SIG-M5 treated with dmso at 0.1 percent for 504 hours (cell line): ENCODE measurements at regions not wholly inside any gene's neighbourhood (a gene's known extent, or its start where the extent isn't known, plus 50 kb on each side); places are given as distances from the start of the nearest gene placed in this dataset.
"Not testable (repeated sequence)": the region's sequence is repeated elsewhere in the genome, so short reads cannot be mapped to it uniquely, and the experiment has no call there.

Experiments used
- DNase-seq: peaks from one replicate; lab custom pipeline; 2025; ENCODE audit not compliant: unreplicated experiment; lab: John Stamatoyannopoulos, UW

GRCh38 chrX:10944136-10944885, 166.8 kb upstream of the HCCS start:
- no peak for DNase-seq

DNA sequence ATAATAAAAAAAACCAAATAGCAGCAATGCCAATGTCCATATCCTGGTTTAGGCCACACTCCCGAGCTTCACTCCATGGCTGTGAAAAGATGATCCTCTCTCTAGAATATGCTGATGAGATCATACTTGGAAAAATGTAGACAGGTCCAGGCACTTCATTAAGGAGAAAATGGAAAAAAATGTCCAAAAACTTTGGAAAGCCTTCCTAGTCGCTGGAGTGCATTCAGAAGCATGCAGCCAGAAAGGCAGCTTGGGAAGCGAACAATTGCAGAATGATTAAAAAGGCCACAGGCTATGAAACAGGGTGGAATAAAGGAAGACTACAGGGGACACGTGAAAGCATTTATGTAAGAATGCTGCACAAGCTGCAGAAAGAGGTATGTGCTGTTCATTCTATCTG, 165.6 kb upstream of the HCCS start:
- no peak for DNase-seq

GRCh38 chrX:10949541-10949940, 161.6 kb upstream of the HCCS start:
- DNase-seq: no peak

DNA sequence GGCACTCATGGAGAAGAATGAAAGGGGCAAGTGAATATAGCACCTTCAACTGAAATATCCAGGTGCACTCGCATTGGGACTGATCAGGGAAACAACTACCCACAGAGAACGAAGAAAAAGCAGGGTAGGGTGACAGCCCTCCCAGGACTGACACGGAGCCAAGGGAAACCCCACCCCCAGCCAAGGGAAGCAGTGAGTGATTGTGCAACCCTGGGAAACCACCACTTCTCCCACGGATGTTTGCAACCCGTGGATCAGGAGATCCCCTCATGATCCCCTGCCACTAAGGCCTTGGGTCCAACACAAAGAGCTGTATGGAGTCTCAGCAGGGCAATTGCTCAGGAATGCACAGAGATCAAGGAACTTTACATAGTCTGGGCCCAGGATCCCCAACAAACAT, 158.5 kb upstream of the HCCS start:
- DNase-seq: no peak

GRCh38 chrX:10965174-10965798, 145.8 kb upstream of the HCCS start:
- no peak for DNase-seq

DNA sequence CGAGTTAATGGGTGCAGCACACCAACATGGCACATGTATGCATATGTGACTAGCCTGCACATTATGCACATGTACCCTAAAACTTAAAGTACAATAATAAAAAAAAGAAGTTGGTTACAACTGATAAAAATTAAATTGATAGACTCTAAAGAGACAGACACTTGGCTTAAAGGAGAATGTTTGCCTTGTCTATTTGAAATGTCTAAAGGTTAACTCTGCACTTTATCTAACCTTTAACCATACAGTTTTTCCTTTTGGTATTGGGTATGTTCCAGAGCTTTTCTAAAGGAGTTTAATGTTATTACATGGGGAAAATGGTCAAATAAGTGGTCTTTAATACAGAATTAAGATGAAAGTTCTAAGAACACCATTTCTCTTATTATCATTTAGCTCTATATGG, 145.1 kb upstream of the HCCS start:
- no peak for DNase-seq

GRCh38 chrX:10971176-10971575, 140.0 kb upstream of the HCCS start:
- no peak for DNase-seq

DNA sequence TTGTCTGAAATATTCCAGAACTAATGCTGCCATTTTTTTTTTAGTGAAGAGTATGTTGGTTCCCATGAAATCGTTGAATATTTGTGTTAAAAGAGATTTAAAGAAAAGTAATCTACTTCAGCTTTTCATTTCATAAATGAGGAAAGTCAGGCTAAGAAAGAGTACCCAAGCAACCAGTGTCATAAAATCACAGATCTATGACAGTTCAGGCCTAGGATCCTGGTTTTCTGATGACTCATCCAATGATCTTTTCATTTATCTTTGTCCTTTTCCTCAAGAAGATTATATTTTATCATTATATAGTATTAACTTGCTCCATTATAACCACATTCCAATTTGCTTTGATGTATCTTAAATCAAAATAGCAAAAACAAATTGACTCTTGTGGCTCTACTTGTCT, 139.4 kb upstream of the HCCS start:
- no peak for DNase-seq

DNA sequence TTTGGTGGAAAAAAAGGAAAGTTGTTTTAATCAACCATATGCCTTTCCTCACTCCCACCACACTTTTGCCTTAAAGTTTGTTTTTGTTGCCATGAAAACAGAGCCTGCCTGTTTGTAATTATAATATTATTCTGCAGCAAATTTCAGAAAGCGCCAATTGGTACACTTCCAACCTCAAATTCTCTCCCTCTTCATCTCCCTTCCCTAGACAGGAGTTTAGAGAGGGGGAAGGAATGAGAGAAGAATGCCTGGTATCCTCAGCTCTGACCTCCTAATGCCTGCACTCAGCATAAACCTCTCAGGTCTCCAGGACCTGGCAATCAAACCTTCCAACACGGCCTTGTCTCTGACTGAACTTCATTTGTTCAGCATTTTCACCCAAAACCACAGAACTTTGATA, 138.4 kb upstream of the HCCS start:
- DNase-seq: no peak

GRCh38 chrX:10974920-10975319, 136.2 kb upstream of the HCCS start:
- no peak for DNase-seq

DNA sequence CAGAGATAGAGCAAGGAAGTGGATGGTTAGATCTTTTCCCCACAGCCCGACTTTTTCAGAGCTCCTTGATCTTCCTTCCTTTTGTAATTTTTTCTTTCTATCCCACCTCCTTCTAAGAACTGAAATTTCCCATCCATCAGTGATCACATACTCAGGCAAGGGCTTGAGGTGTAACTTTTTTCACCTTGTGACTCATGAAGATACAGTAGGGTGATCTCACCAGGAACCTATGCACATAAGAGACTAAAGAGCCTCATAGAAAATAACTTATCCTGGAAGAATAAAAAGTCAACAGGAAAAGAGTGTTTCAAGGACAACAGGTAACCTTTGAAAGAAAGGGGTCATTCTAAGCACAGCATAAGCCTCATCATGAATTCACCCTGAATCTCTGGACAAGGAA, 131.2 kb upstream of the HCCS start:
- DNase-seq: no peak

DNA sequence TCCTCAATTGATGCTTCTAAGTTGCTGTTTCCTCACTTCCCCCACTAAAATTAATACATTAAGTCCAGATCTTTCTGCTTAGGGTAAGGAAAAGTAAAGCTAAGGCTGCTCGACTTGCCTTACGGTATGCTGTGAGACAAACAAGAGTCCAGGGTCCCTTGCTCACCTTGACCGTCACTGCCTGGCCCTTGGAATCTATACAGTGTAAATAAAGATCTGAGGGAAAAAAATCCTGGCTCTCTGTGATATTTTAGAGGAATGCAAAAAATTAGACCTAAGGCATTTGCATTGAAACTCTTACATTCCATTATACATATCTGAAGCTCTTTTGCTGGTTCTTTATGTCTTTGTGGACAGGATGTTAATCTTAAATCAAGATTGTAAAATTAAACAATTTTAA, 129.6 kb upstream of the HCCS start:
- no peak for DNase-seq

DNA sequence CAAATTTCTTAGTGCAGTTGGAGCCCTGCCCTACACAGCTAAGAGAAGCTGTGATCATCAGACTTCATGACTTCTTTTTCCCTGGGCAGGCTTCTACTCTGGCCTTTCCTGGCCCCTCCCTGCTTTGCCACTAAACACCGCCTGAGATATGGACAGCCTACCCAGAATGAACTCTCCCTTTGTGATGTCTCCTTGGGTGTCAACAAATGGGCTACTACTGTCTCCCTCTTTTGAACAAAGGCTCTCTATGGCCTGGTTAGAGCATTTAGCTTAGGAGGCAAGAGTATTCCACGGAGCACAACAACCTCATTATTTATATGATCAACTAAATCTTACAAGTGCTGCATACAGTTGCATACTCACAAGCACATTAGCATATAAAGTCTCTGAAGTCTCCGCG, 127.6 kb upstream of the HCCS start:
- DNase-seq: no peak

DNA sequence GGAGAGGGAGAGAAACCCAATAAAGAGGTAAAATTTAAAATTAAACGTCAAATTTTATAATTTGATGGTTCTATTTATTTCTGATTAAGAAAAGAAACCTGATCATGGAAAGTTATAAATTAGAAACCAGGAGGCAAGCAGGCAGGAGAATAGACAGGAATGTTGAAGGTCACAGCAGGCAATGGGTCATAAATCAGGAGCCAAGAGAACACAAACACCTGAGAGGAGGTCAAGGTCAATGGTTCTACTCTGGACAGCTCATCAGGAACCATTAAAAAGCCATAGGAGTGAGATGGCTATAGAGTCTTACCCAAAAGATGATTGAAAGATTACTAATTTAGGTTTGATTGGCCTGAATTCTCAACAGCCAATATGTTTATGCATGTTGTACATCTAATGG, 126.9 kb upstream of the HCCS start:
- DNase-seq: no peak

GRCh38 chrX:10986616-10987015, 124.5 kb upstream of the HCCS start:
- no peak for DNase-seq

- no peak for DNase-seq
Observed at GRCh38 chrX:10988653-10989052, 122.5 kb upstream of the HCCS start.

DNA sequence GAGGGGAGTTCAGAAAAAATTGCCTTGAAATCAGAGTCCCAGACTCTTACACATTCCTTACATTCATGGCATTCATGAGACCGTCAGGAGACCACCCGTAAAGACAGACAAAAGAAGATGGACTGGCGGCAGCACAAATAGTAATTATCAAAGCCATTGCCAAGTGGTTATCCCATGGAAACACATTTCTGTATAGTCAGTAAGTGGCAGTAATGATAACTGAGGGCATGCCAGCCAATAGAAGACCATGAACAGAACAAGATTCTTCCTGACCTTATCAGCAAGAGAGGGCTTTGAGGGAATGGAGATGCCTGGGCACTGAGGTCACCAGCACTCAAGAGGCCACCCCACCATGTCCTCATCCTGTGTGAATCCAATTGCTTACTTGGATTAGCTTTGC, 121.7 kb upstream of the HCCS start:
- no peak for DNase-seq

GRCh38 chrX:10990418-10990817, 120.7 kb upstream of the HCCS start:
- DNase-seq: no peak

- DNase-seq: no peak
Observed at GRCh38 chrX:10990976-10991375, 120.2 kb upstream of the HCCS start.

DNA sequence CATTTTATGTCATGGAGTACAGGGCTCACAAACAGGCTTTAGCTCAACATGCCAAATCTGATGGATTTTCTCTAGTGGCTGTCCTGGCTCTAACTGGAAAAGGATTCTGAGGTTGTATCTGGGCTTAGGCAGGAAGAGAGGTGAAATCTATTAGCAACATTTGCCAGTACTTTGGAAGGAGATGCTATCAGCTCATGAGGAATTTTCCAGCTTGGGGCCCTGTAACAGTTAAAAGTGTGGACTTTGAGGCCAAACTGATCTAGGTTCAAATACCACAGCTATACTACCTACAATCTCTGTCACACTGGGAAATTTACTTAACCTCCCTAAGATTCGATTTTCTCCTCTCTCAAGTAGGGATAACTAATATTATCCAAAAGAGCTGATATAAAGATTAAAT, 119.0 kb upstream of the HCCS start:
- DNase-seq: no peak

GRCh38 chrX:11007076-11007475, 104.1 kb upstream of the HCCS start:
- DNase-seq: not testable (repeated sequence)

GRCh38 chrX:11010476-11010875, 100.7 kb upstream of the HCCS start:
- DNase-seq: no peak

- DNase-seq: no peak
Observed at GRCh38 chrX:11016728-11017127, 94.4 kb upstream of the HCCS start.
